OCI-LY7 (cell line): ENCODE measurements at regions not wholly inside any gene's neighbourhood (a gene's known extent, or its start where the extent isn't known, plus 50 kb on each side); places are given as distances from the start of the nearest gene placed in this dataset.

Source experiments
- BruUV-seq: library from RNA; stranded (reverse); fragments of 400-500 nt; replicated peaks from 2 replicates; lab custom pipeline; 2021; lab: Mats Ljungman, UMichigan
- CTCF ChIA-PET: fragments of 300-600 bp; sonication (Branson Sonifier 250); formaldehyde crosslinking; loops from one replicate; lab custom pipeline; 2022; ENCODE audit warnings: antibody characterized with exemption; ENCODE audit not compliant: unreplicated experiment; lab: Charles Lee
- POLR2A ChIA-PET: fragments of 300-600 bp; sonication (Branson Sonifier 250); formaldehyde crosslinking; loops from one replicate; lab custom pipeline; 2022; ENCODE audit warnings: antibody characterized with exemption; lab: Charles Lee
- DNase-seq: peaks from one replicate; pipeline ENCODE4 v3.0.0-alpha.2; 2015; ENCODE audit warnings: low spot score
- H2AFZ ChIP-seq: fragments of 200-600 bp; sonication (generic), shearing (Covaris generic); 2 replicates; pipeline ENCODE4 v1.6.1; 2014; ENCODE audit warnings: mild to moderate bottlenecking, antibody characterized with exemption, low read length, moderate library complexity
- H3K27ac ChIP-seq: fragments of 200-600 bp; sonication (generic); 2 replicates; pipeline ENCODE4 v1.5.1; 2014; ENCODE audit warnings: mixed run types, low read depth, mild to moderate bottlenecking, moderate library complexity, low read length, inconsistent platforms; ENCODE audit not compliant: poor library complexity, severe bottlenecking
- H3K36me3 ChIP-seq: fragments of 200-600 bp; sonication (generic); 2 replicates; pipeline ENCODE4 v1.6.1; 2014; ENCODE audit warnings: mild to moderate bottlenecking, antibody characterized with exemption, low read length, moderate library complexity, mixed read lengths; ENCODE audit not compliant: insufficient read depth
- H3K4me1 ChIP-seq: fragments of 200-600 bp; sonication (generic); 2 replicates; pipeline ENCODE4 v1.5.1; 2014; ENCODE audit warnings: mild to moderate bottlenecking, low read length; ENCODE audit not compliant: insufficient read depth, poor library complexity, severe bottlenecking
- H3K4me2 ChIP-seq: fragments of 200-600 bp; sonication (generic); 2 replicates; pipeline ENCODE4 v1.6.1; 2014; ENCODE audit warnings: mild to moderate bottlenecking, low read length
- H3K4me3 ChIP-seq: fragments of 200-600 bp; sonication (generic); 2 replicates; pipeline ENCODE4 v1.5.1; 2014; ENCODE audit warnings: mild to moderate bottlenecking, low read depth, low read length; ENCODE audit not compliant: poor library complexity, severe bottlenecking
- H3K79me2 ChIP-seq: fragments of 200-600 bp; sonication (generic); 2 replicates; pipeline ENCODE4 v1.6.1; 2016; ENCODE audit warnings: low read depth, mild to moderate bottlenecking, low read length, moderate library complexity, mixed read lengths; ENCODE audit not compliant: insufficient read depth
- H3K9me2 ChIP-seq: fragments of 200-600 bp; sonication (generic); 2 replicates; pipeline ENCODE4 v1.6.1; 2016; ENCODE audit warnings: mild to moderate bottlenecking, low read length, mixed read lengths; ENCODE audit not compliant: insufficient read depth
- H3K9me3 ChIP-seq: fragments of 200-600 bp; sonication (generic); 2 replicates; pipeline ENCODE4 v1.6.1; 2014; ENCODE audit warnings: mild to moderate bottlenecking, mixed run types, low read length, mixed read lengths
- H4K20me1 ChIP-seq: fragments of 200-600 bp; sonication (generic); 2 replicates; pipeline ENCODE4 v1.6.1; 2014; ENCODE audit warnings: mild to moderate bottlenecking, antibody characterized with exemption, low read length, moderate library complexity, mixed read lengths; ENCODE audit not compliant: insufficient read depth
- EZH2phosphoT487 ChIP-seq: fragments of 200-600 bp; sonication (generic); IDR thresholded peaks from 2 replicates; pipeline ENCODE4 v1.6.1; 2018; ENCODE audit warnings: low read depth, borderline replicate concordance, mild to moderate bottlenecking, mixed run types, antibody characterized with exemption, low read length, moderate library complexity, mixed read lengths
- intact Hi-C: fragments of 100-400 bp; cut with micrococcal nuclease; formaldehyde crosslinking; loops from one replicate; pipeline ENCODE4 v1.10.0; 2022; ENCODE audit not compliant: unreplicated experiment
- TF ChIP-seq, protein P1 (sequence below): fragments of 200-600 bp; sonication (generic); conservative IDR thresholded peaks from 2 replicates; pipeline ENCODE4 v1.5.1; 2014; ENCODE audit warnings: mild to moderate bottlenecking, antibody characterized with exemption, low read length, moderate library complexity, mixed read lengths

- no TSS peak for BruUV-seq
- H3K9me2 ChIP-seq, result no peaks in the 10 kb centered on the region
- no peaks in the 10 kb centered on the region for H3K9me3 ChIP-seq
- no peaks in the 10 kb centered on the region for H3K79me2 ChIP-seq
- H3K27ac ChIP-seq, result no peak overlapping the region
- H2AFZ ChIP-seq, result no peak overlapping the region
- intact Hi-C loops, result no loop called here
- no peak for TF ChIP-seq EZH2phosphoT487
- TF ChIP-seq, protein P1, sequence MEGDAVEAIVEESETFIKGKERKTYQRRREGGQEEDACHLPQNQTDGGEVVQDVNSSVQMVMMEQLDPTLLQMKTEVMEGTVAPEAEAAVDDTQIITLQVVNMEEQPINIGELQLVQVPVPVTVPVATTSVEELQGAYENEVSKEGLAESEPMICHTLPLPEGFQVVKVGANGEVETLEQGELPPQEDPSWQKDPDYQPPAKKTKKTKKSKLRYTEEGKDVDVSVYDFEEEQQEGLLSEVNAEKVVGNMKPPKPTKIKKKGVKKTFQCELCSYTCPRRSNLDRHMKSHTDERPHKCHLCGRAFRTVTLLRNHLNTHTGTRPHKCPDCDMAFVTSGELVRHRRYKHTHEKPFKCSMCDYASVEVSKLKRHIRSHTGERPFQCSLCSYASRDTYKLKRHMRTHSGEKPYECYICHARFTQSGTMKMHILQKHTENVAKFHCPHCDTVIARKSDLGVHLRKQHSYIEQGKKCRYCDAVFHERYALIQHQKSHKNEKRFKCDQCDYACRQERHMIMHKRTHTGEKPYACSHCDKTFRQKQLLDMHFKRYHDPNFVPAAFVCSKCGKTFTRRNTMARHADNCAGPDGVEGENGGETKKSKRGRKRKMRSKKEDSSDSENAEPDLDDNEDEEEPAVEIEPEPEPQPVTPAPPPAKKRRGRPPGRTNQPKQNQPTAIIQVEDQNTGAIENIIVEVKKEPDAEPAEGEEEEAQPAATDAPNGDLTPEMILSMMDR, result no peak
- no peak overlapping the region for H3K4me2 ChIP-seq
- H3K36me3 ChIP-seq, result no peaks in the 10 kb centered on the region
- H4K20me1 ChIP-seq, result no peaks in the 10 kb centered on the region
- peaks cover 26% of the 10 kb centered on the region for H3K4me1 ChIP-seq
- CTCF ChIA-PET, result no interaction called here
- no peak for DNase-seq
- POLR2A ChIA-PET, result no interaction called here
- no peak overlapping the region for H3K4me3 ChIP-seq
These were observed 158.6 kb downstream of the PMP22 start for GRCh38 chr17:15106540-15106939.

GRCh38 chr17:15103785-15104184, 161.3 kb downstream of the PMP22 start:
- Histone ChIP-seq H3K4me3 (no peak overlapping the region), H3K4me1 (peaks cover 4% of the 10 kb centered on the region), H3K9me2 (no peaks in the 10 kb centered on the region), H3K36me3 (no peaks in the 10 kb centered on the region), H4K20me1 (no peaks in the 10 kb centered on the region), H3K27ac (no peak overlapping the region), H3K9me3 (no peaks in the 10 kb centered on the region), H3K4me2 (no peak overlapping the region), H2AFZ (no peak overlapping the region), H3K79me2 (no peaks in the 10 kb centered on the region)
- CTCF ChIA-PET, result interaction anchor here (0.6 kb wide), 1 partner anchor 1072 kb away, joined by 3 read pairs; no protein-coding TSS in a partner anchor
- no peak for DNase-seq
- POLR2A ChIA-PET, result interaction anchor here (0.7 kb wide), 2 partner anchors 977 to 998 kb away, joined by 3 to 8 read pairs; no protein-coding TSS in a partner anchor
- TF ChIP-seq, protein P1, result no peak
- TF ChIP-seq EZH2phosphoT487, result no peak
- intact Hi-C loops, result no loop called here
- BruUV-seq, result no TSS peak

- intact Hi-C loops, result no loop called here
- no peak for DNase-seq
- TF ChIP-seq, protein P1, result no peak
- no peak for TF ChIP-seq EZH2phosphoT487
- Histone ChIP-seq H3K4me1 (no peaks in the 10 kb centered on the region), H3K4me3 (no peak overlapping the region), H3K27ac (no peak overlapping the region), H3K9me3 (no peaks in the 10 kb centered on the region), H3K79me2 (no peaks in the 10 kb centered on the region), H4K20me1 (no peaks in the 10 kb centered on the region), H3K36me3 (no peaks in the 10 kb centered on the region), H3K9me2 (no peaks in the 10 kb centered on the region), H2AFZ (no peak overlapping the region), H3K4me2 (no peak overlapping the region)
- POLR2A ChIA-PET, result interaction anchor here (0.5 kb wide), 1 partner anchor 79 kb away, joined by 3 read pairs; no protein-coding TSS in a partner anchor
- CTCF ChIA-PET, result no interaction called here
- BruUV-seq, result no TSS peak
These were observed 164.0 kb downstream of the PMP22 start for GRCh38 chr17:15101175-15101574.
